ENCODE measurements at regions not wholly inside any gene's neighbourhood (a gene's known extent, or its start where the extent isn't known, plus 50 kb on each side); places are given as distances from the start of the nearest gene placed in this dataset.
A peak's percentile ranks its signal among the peaks of the same experiment; 100 is the strongest.

DNA sequence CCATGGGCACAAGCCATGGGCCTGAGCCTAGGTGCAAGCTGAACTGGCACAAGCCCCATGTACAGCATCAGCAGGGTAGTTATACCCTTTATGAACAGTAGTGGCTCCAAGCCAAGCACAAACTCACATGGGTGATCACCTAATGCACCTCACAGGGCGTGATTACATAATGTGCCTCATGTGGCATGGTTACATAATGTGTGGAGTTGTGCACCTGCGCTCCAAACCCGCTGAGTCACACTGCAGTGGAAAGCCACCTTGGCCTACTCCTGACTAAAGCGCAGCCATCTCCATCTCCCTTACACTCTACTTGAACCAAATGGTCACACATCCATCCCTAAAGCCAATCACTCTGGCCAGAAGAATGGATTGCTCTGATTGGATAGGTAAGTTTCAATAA, 279.7 kb downstream of the MBD2 start:
- TF ChIP-seq CTCF (IDR thresholded peaks at IDR 0.05; ENCODE audit: low read length, missing control alignments), result no peak
- no peak overlapping the region for H3K4me3 ChIP-seq (replicated peaks; ENCODE audit: low read depth, low read length)
- no peak for DNase-seq (ENCODE audit: low read depth)

DNA sequence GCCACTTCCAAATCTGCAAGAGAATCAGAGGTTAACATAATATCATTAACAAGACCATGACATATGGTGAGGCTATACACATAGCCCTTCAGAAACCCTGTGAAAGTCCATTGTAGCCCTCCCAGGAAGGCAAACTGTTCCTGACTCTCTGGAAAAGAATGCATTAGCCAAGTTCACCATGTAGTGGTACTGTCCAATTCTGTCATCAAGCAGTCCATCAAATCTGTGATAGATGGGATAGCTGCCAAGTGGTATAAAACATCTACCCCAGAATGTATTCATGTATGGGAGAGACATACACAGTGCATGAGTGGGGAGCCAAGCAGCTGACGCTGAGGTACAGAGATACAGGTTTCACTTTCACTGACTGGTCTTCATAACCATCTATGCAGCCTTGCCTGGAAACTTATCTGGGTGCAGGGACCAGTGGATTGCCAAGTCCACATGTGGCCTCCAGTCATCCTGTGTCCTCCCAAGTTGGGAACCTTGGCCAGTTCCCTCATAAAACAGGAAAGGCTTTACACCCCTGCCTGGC, 281.1 kb downstream of the MBD2 start:
- no peak overlapping the region for H3K4me3 ChIP-seq (replicated peaks; ENCODE audit: low read depth, low read length)
- DNase-seq (ENCODE audit: low read depth), result no peak
- no peak for TF ChIP-seq CTCF (IDR thresholded peaks at IDR 0.05; ENCODE audit: low read length, missing control alignments)

- no peak for TF ChIP-seq CTCF (IDR thresholded peaks at IDR 0.05; ENCODE audit: low read length, missing control alignments)
- H3K4me3 ChIP-seq (replicated peaks; ENCODE audit: low read depth, low read length), result no peak overlapping the region
- DNase-seq (ENCODE audit: low read depth), result peak; percentile 3
These were observed 282.7 kb downstream of the MBD2 start for GRCh38 chr18:53941601-53942338.

DNA sequence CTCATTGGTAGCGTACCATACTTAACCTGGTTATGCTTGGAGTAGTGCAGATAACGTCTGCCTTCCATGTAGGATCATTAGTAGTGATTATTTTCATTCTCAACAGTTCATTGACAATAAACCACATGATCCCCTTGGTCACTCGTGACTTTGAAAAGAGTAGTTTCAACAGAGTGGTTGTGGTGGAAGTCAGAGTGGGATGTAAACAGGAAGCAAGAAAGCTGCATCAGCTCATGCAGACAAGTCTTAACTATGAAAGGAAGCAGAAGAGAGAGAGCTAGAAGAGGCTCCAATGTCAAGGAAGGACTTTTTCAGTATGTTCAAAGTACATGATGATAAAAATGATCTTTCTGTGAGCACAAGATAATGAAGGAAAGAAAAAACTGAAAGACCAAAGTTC, 287.4 kb downstream of the MBD2 start:
- no peak for DNase-seq (ENCODE audit: low read depth)
- H3K4me3 ChIP-seq (replicated peaks; ENCODE audit: low read depth, low read length), result no peak overlapping the region
- no peak for TF ChIP-seq CTCF (IDR thresholded peaks at IDR 0.05; ENCODE audit: low read length, missing control alignments)

GRCh38 chr18:53935803-53936202, 288.7 kb downstream of the MBD2 start:
- no peak for DNase-seq (ENCODE audit: low read depth)
- no peak for TF ChIP-seq CTCF (IDR thresholded peaks at IDR 0.05; ENCODE audit: low read length, missing control alignments)

GRCh38 chr18:53935399-53935798, 289.1 kb downstream of the MBD2 start:
- TF ChIP-seq CTCF (IDR thresholded peaks at IDR 0.05; ENCODE audit: low read length, missing control alignments), result no peak
- H3K4me3 ChIP-seq (replicated peaks; ENCODE audit: low read depth, low read length), result no peak overlapping the region
- DNase-seq (ENCODE audit: low read depth), result no peak

More at GRCh38 chr18:53935803-53936202, 288.7 kb downstream of the MBD2 start:
- H3K4me3 ChIP-seq (replicated peaks; ENCODE audit: low read depth, low read length), result no peak overlapping the region

Measured in fibroblast of pulmonary artery (primary cell).